Mucosa of stomach (tissue), 1 donor: ENCODE measurements at regions not wholly inside any gene's neighbourhood (a gene's known extent, or its start where the extent isn't known, plus 50 kb on each side); places are given as distances from the start of the nearest gene placed in this dataset.

ENCODE experiments used
- H3K27me3 ChIP-seq: one replicate; pipeline ENCODE4 v1.7.0; 2013; ENCODE audit warnings: mild to moderate bottlenecking, low read length; ENCODE audit not compliant: control insufficient read depth, insufficient read depth
- H3K36me3 ChIP-seq: one replicate; pipeline ENCODE4 v1.7.0; 2013; ENCODE audit warnings: low read length; ENCODE audit not compliant: control insufficient read depth, insufficient read depth
- H3K4me1 ChIP-seq: one replicate; pipeline ENCODE4 v1.7.0; 2013; ENCODE audit warnings: mild to moderate bottlenecking, low read length; ENCODE audit not compliant: control insufficient read depth, insufficient read depth
- H3K4me3 ChIP-seq: one replicate; pipeline ENCODE4 v1.7.0; 2013; ENCODE audit warnings: low read length
- H3K9ac ChIP-seq: one replicate; pipeline ENCODE4 v1.7.0; 2013; ENCODE audit warnings: mild to moderate bottlenecking, low read length, moderate library complexity
- H3K9me3 ChIP-seq: one replicate; pipeline ENCODE4 v1.7.0; 2013; ENCODE audit warnings: mild to moderate bottlenecking, low read length, moderate library complexity; ENCODE audit not compliant: control insufficient read depth
- donor health status: Pancreatic carcinoma.

DNA sequence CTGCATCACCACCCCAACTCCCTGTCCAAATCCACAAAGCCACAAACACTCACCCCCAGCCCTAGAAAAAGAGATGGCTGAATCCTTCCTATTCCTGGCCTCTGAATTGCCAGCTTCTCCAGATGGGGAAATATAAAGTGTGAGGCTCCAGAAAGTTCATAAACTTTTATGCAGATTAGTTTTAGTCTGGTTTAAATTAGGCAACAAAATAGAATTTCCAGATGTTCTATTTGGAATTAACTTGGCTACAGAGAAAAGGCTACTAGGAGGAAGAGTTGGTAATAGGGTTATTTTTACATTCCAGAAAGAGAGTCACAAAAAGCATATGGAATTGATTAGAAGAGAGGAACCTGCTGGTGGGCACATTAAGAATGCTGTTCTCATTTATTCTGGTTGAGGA is 56.0 kb downstream of the EN1 start:
- Histone ChIP-seq H3K36me3 (no peaks in the 10 kb centered on the region), H3K9me3 (no peaks in the 10 kb centered on the region), H3K4me1 (no peaks in the 10 kb centered on the region), H3K27me3 (peaks cover 5% of the 10 kb centered on the region), H3K4me3 (no peak overlapping the region), H3K9ac (no peak overlapping the region)

DNA sequence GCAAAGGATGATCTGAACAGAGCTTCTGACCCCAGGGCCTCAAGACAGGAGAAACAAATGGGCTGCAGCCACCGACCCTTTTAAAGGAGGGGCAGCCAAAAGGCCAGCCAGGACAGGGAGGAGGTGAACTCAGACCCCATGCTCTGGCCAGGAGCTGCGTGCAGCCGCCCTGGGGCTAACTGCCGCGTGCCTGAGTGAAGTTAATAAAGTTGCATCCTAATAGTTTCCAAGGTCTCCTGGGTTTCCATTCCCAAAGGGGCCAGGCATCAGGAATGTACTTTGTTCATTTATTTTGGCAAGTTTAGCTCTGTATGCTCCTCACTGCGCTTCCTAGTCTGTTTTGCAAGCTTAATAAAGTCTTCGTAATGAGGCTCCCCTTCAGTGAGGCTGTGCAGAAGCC is 60.7 kb downstream of the EN1 start:
- Histone ChIP-seq H3K9me3 (no peaks in the 10 kb centered on the region), H3K27me3 (peaks cover 1% of the 10 kb centered on the region), H3K4me1 (no peaks in the 10 kb centered on the region), H3K9ac (no peak overlapping the region), H3K36me3 (no peaks in the 10 kb centered on the region), H3K4me3 (no peak overlapping the region)

DNA sequence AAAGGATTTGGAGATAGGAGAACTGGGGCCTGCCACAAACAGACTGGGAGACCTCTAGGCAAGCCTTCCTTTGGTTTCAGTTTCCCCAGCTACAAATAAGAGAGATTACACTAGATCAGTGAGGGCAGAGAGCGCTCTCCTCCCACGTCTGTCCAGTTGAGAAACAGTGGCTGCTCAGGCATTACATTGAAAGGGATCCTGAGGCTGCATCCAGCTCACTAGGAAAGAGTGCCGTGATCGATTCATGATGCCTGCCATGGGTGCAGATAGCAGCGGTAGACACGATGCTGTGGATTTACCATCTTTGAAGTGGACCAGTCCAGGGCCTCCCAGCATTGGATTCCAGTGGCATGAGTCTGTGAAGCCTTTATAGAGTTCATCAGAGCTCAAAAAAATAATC is 62.6 kb downstream of the EN1 start:
- Histone ChIP-seq H3K9ac (no peak overlapping the region), H3K36me3 (no peaks in the 10 kb centered on the region), H3K9me3 (no peaks in the 10 kb centered on the region), H3K4me3 (no peak overlapping the region), H3K4me1 (no peaks in the 10 kb centered on the region), H3K27me3 (no peaks in the 10 kb centered on the region)

DNA sequence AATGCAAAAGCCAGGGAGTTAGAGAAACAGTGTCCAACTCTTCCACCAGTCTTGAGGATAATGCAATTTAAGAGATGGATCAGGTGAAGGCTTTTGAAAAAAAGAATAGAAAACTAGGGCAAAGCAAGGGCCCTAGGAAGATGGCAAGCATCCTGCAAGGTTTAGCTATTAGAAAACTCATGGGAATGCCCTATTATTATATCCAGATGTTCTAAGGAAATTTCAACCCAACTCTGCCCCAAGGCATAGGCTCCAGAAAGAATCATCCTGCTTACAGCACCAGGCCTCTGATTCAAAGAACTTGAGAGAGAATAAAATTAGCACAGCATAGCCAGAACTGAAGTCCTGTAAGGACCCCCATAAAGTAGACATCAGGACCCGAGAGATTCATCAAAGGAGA is 68.1 kb downstream of the EN1 start:
- no peaks in the 10 kb centered on the region for H3K9me3 ChIP-seq
- H3K9ac ChIP-seq = no peak overlapping the region
- H3K4me3 ChIP-seq = no peak overlapping the region
- no peaks in the 10 kb centered on the region for H3K36me3 ChIP-seq
- H3K27me3 ChIP-seq = peaks cover 14% of the 10 kb centered on the region
- H3K4me1 ChIP-seq = no peaks in the 10 kb centered on the region

DNA sequence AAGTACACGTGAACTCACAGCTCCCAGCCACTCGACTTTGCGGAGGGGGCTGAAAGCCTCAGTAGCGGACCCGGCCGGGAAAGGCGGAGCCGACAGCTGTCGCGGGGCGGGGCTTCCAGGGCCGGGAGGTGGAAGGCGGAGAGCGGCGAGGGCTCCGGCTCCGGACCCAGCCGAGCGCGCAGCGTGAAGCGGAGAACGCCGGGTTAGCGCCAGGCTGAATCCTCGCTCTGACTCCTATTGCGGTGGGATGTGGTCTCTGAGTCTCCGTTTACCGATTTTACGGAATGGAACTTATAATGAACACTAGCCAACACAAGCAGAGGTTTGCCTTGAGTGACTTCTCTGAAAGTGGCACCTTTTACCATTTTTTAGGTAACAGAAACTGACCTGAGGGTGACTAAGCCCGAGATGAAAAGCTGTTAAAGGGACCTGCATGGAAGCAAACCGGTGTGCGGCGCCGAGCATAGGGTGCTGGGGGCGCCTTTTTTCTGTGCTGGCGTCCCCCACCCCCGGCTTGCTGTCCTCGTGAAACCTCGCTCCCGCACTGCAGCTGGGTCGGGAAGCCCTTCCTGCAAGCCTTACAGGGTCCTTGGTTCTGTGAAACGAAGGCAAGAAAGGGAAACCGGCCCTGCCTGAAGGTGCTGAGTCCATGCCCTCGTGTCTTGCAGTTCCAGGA is 72.9 kb downstream of the EN1 start:
- no peaks in the 10 kb centered on the region for H3K4me1 ChIP-seq
- H3K36me3 ChIP-seq = no peaks in the 10 kb centered on the region
- no peak overlapping the region for H3K4me3 ChIP-seq
- no peak overlapping the region for H3K9ac ChIP-seq
- H3K9me3 ChIP-seq = no peaks in the 10 kb centered on the region
- peaks cover 22% of the 10 kb centered on the region for H3K27me3 ChIP-seq

DNA sequence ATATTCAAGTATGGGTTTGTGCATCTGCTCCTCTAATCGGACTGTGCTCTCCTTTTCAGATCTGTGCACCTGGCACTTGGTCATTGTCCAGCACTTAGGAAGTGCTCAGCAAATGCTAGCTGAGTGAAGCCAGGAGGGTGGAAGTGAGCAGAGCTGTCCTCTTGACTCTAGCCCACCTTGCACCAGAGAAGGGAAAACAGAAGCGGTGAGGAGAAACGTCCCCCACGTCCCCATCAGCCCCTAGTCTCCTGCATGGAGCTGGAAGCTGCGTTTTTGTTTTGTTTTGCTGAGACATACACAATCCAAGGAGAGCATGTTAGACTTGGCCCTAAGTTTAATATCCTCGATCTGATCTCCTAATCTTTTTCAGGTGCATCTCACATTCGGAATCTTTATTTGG is 73.6 kb downstream of the EN1 start:
- H3K4me3 ChIP-seq = no peak overlapping the region
- no peaks in the 10 kb centered on the region for H3K36me3 ChIP-seq
- no peaks in the 10 kb centered on the region for H3K9me3 ChIP-seq
- H3K4me1 ChIP-seq = no peaks in the 10 kb centered on the region
- peaks cover 22% of the 10 kb centered on the region for H3K27me3 ChIP-seq
- no peak overlapping the region for H3K9ac ChIP-seq

DNA sequence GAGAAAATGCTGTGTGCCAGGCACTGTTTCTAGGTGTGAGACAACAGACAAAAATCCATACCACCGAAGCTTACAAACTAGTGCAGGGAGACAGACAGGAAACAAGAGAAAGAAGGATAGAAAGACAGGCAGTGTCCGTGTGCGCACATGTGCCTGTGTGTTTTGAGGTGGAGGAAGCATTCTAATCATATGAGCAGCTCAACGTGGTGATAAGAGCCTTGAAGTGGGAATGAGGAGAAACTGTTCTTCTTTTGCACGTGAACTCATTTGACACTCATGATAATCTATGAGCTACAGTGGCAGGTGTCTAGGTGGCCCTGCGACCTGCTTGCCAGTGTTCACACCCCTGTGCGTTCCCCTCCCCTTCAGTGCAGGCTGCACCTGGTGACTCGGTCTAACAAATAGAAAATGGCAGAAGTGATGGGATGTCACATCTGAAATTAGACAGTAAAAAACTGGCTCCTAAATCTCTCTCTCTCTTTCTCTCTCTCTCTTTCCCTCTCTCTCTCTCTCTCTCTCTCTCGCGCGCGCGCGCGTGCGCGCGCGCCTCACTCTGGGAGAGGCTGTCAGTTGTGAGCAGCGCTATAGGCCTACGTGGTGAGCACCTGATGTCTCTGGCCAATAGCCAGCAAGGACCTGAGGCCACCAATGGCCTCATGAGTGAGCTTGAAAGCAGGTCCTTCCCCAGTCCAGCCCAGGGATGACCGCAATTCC is 74.8 kb downstream of the EN1 start:
- peaks cover 25% of the 10 kb centered on the region for H3K27me3 ChIP-seq
- H3K9me3 ChIP-seq = no peaks in the 10 kb centered on the region
- no peak overlapping the region for H3K9ac ChIP-seq
- no peaks in the 10 kb centered on the region for H3K36me3 ChIP-seq
- no peak overlapping the region for H3K4me3 ChIP-seq
- H3K4me1 ChIP-seq = no peaks in the 10 kb centered on the region

DNA sequence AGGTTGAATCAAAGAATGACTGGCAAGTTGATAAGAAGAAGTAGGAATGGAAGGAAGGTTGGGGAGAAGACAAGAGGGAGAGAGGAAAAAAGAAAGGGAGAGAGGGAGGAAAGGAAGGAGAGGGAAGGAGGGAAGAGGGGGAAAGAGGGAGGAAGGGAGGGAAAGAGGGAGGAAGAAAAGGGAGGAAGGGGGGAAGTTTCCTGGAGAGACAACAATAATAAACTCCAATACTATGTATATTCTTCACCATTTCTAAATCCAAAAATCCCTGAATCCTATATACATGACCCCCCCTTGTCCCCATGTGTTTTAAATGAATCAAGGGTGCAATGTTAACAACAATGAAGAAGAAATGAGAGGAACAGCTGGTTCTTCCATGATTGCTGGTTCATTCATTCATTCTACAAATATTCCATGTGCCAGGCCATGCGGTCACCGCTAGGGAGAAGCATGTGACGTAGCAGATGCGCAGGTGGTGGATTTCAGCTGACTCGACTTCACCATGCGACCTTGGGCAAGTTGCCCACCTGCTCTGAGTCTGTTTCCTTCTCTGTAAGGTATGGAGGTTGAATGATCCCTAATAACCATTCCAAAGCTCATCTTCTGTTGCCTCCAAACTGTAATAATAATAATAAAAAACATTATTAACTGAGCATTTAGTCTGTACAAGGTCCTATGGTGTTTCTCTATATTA is 77.6 kb downstream of the EN1 start:
- Histone ChIP-seq H3K9ac (no peak overlapping the region), H3K9me3 (no peaks in the 10 kb centered on the region), H3K36me3 (no peaks in the 10 kb centered on the region), H3K4me1 (no peaks in the 10 kb centered on the region), H3K27me3 (peaks cover 29% of the 10 kb centered on the region), H3K4me3 (no peak overlapping the region)

DNA sequence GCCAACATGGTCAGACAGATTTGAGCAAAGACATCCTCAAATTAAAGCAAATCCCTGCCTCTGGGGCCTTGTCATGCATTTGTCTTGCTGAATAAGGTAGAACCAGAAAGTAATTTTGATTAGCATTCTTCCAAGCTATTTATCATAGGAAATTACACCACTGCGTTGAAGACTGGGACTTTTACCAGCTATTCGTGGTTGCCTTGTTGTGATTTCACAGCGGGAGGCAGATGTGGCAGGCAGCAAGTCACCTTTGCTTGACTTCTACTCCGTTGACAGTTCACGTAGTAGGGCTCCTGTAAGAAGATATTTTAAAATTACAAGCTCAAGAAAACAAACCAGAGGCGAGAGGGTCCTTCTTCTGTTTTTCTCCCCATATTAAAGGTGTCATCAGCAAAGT is 80.6 kb downstream of the EN1 start:
- Histone ChIP-seq H3K27me3 (peaks cover 22% of the 10 kb centered on the region), H3K9ac (no peak overlapping the region), H3K36me3 (no peaks in the 10 kb centered on the region), H3K4me3 (no peak overlapping the region), H3K4me1 (no peaks in the 10 kb centered on the region), H3K9me3 (no peaks in the 10 kb centered on the region)

DNA sequence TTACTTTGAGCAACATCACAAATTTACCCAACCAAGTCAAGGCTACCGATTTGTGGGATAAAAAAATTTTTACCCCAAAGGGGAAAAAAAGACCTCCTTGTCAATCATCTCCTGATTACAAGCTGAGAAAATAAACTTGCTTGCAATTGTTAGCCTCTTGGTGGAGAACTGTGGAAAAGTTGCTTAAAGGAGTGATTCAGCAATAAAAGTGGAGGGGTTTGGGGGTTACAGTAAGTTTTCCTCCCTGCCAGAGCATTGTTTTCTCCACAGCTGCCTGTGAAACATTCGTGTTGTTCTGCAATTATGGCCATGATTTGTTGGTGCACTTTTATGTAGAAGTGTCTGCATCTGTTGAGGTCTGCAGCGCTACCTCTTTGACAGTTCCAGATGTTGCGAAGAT is 82.6 kb downstream of the EN1 start:
- Histone ChIP-seq H3K4me1 (no peaks in the 10 kb centered on the region), H3K9ac (no peak overlapping the region), H3K27me3 (peaks cover 22% of the 10 kb centered on the region), H3K4me3 (no peak overlapping the region), H3K9me3 (no peaks in the 10 kb centered on the region), H3K36me3 (no peaks in the 10 kb centered on the region)

DNA sequence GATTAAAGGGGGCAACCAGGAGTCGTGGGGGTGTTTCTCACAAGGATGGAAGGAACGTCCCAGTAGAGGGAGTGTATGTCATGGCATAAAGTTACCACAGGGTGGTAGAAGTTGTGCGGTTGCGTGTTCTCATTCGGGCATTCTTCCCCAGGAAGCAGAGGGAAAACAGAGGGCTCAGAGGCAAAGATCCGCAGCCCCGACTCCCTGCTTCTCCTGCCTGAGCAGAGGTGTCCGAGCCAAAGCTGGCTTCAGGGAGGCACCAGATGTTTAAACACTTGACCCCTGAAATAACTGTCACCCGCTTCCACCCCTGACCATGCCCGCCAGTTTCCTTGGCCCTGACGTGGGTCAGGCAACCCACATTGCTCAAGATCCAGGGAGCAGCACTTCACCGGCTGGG is 83.7 kb downstream of the EN1 start:
- H3K4me3 ChIP-seq = no peak overlapping the region
- H3K4me1 ChIP-seq = no peaks in the 10 kb centered on the region
- peaks cover 22% of the 10 kb centered on the region for H3K27me3 ChIP-seq
- H3K36me3 ChIP-seq = no peaks in the 10 kb centered on the region
- no peaks in the 10 kb centered on the region for H3K9me3 ChIP-seq
- no peak overlapping the region for H3K9ac ChIP-seq

DNA sequence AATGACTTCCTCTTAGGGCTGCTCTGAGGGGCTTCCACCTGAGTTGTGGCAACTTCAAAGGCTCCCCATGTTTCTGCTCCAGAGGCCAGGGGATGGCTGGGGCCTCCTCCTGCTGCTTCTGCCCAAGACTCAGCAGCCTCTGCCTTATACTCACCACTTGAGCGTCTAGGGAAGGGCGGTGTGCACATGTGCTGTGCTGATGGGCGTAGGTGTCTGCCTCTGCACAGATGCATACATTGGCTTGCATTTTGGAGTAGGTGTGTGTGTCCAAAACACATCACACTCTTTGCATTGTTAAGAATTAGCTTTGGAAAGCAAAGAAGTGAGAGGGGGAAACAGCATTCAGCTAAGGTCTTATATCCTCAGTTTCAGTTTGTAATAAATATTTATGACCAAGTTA is 85.2 kb downstream of the EN1 start:
- peaks cover 18% of the 10 kb centered on the region for H3K27me3 ChIP-seq
- H3K4me1 ChIP-seq = no peaks in the 10 kb centered on the region
- H3K4me3 ChIP-seq = no peak overlapping the region
- H3K9me3 ChIP-seq = no peaks in the 10 kb centered on the region
- no peaks in the 10 kb centered on the region for H3K36me3 ChIP-seq
- H3K9ac ChIP-seq = no peak overlapping the region
